K562 (cell line): ENCODE measurements at regions not wholly inside any gene's neighbourhood (a gene's known extent, or its start where the extent isn't known, plus 50 kb on each side); places are given as distances from the start of the nearest gene placed in this dataset.

Experiments used
- ATAC-seq: fragments of 200-7000 bp; cut with Tn5 transposase; 3 replicates; pipeline ENCODE4 v1.9.1; 2020; ENCODE audit warnings: moderate library complexity
- BruUV-seq: library from RNA; stranded (reverse); fragments of 400-500 nt; replicated peaks from 2 replicates; lab custom pipeline; 2021; lab: Mats Ljungman, UMichigan
- CTCF ChIA-PET: fragments of 300-600 bp; formaldehyde crosslinking; extraction: SDS; loops from one replicate; lab custom pipeline; 2021; ENCODE audit warnings: low intra/inter-chr PET ratio; lab: Yijun Ruan, JAX
- POLR2A ChIA-PET: fragments of 300-600, 350-650 bp; sonication (Branson Sonifier 250); formaldehyde crosslinking; extraction: SDS; loops from one replicate; lab custom pipeline; 2021; ENCODE audit warnings: antibody characterized with exemption, inconsistent platforms; lab: Yijun Ruan, JAX
- DNase-seq, 4 experiments: peaks; one replicate each; pipeline versions ENCODE4 v3.0.0 to v3.0.0-alpha.2; 2011 to 2018; ENCODE audit warnings: low spot score in 3 of 4, mixed read lengths in 3 of 4; ENCODE audit errors: extremely low read depth in 1 of 4
- FAIRE-seq: peaks from 2 replicates; lab custom pipeline; 2011; peaks lifted over from hg19 to GRCh38; lab: Jason Lieb, UNC
- H2AFZ ChIP-seq: 2 replicates; pipeline ENCODE4 v1.6.0; 2011; ENCODE audit warnings: low read depth, low read length, control low read depth, inconsistent platforms
- H3K27ac ChIP-seq: fragments of 200-600 bp; 3 replicates; pipeline ENCODE4 v1.8.0; 2011; ENCODE audit warnings: low read depth, mild to moderate bottlenecking, control low read depth, inconsistent platforms, low read length, moderate library complexity, mixed read lengths; ENCODE audit errors: extremely low read depth
- H3K27me3 ChIP-seq, 2 experiments: fragments of 300-600 bp in 1 of 2; 2 replicates in 1 of 2; 3 replicates in 1 of 2; pipeline versions ENCODE4 v1.6.0 to v1.8.0; 2011; ENCODE audit warnings: inconsistent platforms in 2 of 2, low read length in 2 of 2, mild to moderate bottlenecking in 1 of 2, mixed read lengths in 1 of 2, moderate library complexity in 1 of 2; ENCODE audit not compliant: control insufficient read depth in 2 of 2, insufficient read depth in 2 of 2
- H3K36me3 ChIP-seq: fragments of 300-600 bp; 3 replicates; pipeline ENCODE4 v1.8.0; 2011; ENCODE audit warnings: mild to moderate bottlenecking, low read length, inconsistent platforms; ENCODE audit not compliant: control insufficient read depth, insufficient read depth
- H3K4me1 ChIP-seq, 2 experiments: fragments of 200-600 bp in 1 of 2; replicated peaks in 1 of 2; 2 replicates in 1 of 2; 3 replicates in 1 of 2; pipeline versions ENCODE4 v1.5.1 to v1.8.0; 2011; ENCODE audit warnings: inconsistent platforms in 2 of 2, low read length in 2 of 2, mild to moderate bottlenecking in 1 of 2, mixed read lengths in 1 of 2, moderate library complexity in 1 of 2; ENCODE audit not compliant: control insufficient read depth in 2 of 2, insufficient read depth in 2 of 2
- H3K4me2 ChIP-seq: 2 replicates; pipeline ENCODE4 v1.6.1; 2011; ENCODE audit warnings: low read length, control low read depth, inconsistent platforms, mixed read lengths; ENCODE audit not compliant: insufficient read depth
- H3K4me3 ChIP-seq: fragments of 200-600 bp; sonication (generic), shearing (Covaris generic); 2 replicates; pipeline ENCODE4 v1.5.1; 2016; ENCODE audit warnings: control low read depth, inconsistent platforms
- H3K79me2 ChIP-seq: fragments of 200-600 bp; 3 replicates; pipeline ENCODE4 v1.8.0; 2011; ENCODE audit warnings: low read length, inconsistent platforms; ENCODE audit not compliant: control insufficient read depth, insufficient read depth
- H3K9ac ChIP-seq, 2 experiments: 2 replicates each; pipeline versions ENCODE4 v1.6.0 to v1.6.1; 2011; ENCODE audit warnings: low read depth in 2 of 2, low read length in 2 of 2, control low read depth in 1 of 2, inconsistent platforms in 1 of 2, mild to moderate bottlenecking in 1 of 2, mixed read lengths in 1 of 2; ENCODE audit not compliant: insufficient read depth in 1 of 2
- H3K9me1 ChIP-seq: one replicate; pipeline ENCODE4 v1.6.0; 2011; ENCODE audit warnings: inconsistent platforms, mild to moderate bottlenecking, low read length, moderate library complexity; ENCODE audit not compliant: control insufficient read depth, insufficient read depth
- H3K9me3 ChIP-seq: replicated peaks from 2 replicates; pipeline ENCODE4 v1.5.1; 2011; ENCODE audit warnings: low read depth, low read length, inconsistent platforms; ENCODE audit not compliant: control insufficient read depth, insufficient read depth
- H4K20me1 ChIP-seq: replicated peaks from 2 replicates; pipeline ENCODE4 v1.6.1; 2011; ENCODE audit warnings: low read length, inconsistent platforms, mixed read lengths; ENCODE audit not compliant: control insufficient read depth, insufficient read depth
- CBFB ChIP-seq: sonication (generic); formaldehyde crosslinking; IDR thresholded peaks from 2 replicates; pipeline ENCODE4 v1.4.0; 2020; ENCODE audit warnings: mild to moderate bottlenecking, missing genetic modification reagents
- CHD4 ChIP-seq: fragments of 200-600 bp; sonication (generic); IDR thresholded peaks from 3 replicates; pipeline ENCODE4 v1.6.1; 2012; ENCODE audit warnings: low read depth, mild to moderate bottlenecking, mixed read lengths, low read length, inconsistent platforms; ENCODE audit not compliant: insufficient read depth, insufficient replicate concordance, poor library complexity, severe bottlenecking
- FOXJ2 ChIP-seq: fragments of 200-800 bp; sonication (Bioruptor generic); IDR thresholded peaks from 2 replicates; pipeline ENCODE4 v1.6.1; 2016; ENCODE audit warnings: missing genetic modification characterization, missing compliant biosample characterization
- HDAC6 ChIP-seq: IDR thresholded peaks from 2 replicates; pipeline ENCODE4 v1.6.1; 2012; ENCODE audit warnings: low read depth, mild to moderate bottlenecking, control low read depth, inconsistent platforms, low read length, moderate library complexity
- IRF9 ChIP-seq: fragments of 450-650 bp; IDR thresholded peaks from 2 replicates; pipeline ENCODE4 v1.6.1; 2016; ENCODE audit warnings: missing biosample characterization, missing genetic modification characterization
- NCOA6 ChIP-seq: fragments of 450-650 bp; IDR thresholded peaks from 2 replicates; pipeline ENCODE4 v1.6.1; 2017; ENCODE audit warnings: mild to moderate bottlenecking
- NFRKB ChIP-seq: fragments of 450-650 bp; IDR thresholded peaks from 2 replicates; pipeline ENCODE4 v1.6.1; 2016; ENCODE audit warnings: low read depth
- NRF1 ChIP-seq, 2 experiments: fragments of 450-650 bp; IDR thresholded peaks in 1 of 2; conservative IDR thresholded peaks in 1 of 2; 2 replicates each; pipeline ENCODE4 v1.6.1; 2014; ENCODE audit warnings: mild to moderate bottlenecking in 2 of 2
- PHB ChIP-seq: fragments of 250-450 bp; sonication (Bioruptor Pico); IDR thresholded peaks from 2 replicates; pipeline ENCODE4 v1.5.0; 2021
- ZNF140 ChIP-seq: fragments of 250-450 bp; sonication (Bioruptor Pico); IDR thresholded peaks from 2 replicates; pipeline ENCODE4 v1.8.0; 2021; ENCODE audit warnings: moderate library complexity, mild to moderate bottlenecking, inconsistent platforms
- ZNF445 ChIP-seq: fragments of 250-450 bp; sonication (Bioruptor Pico); IDR thresholded peaks from 2 replicates; pipeline ENCODE4 v1.4.0; 2020; ENCODE audit warnings: low read depth, mild to moderate bottlenecking, moderate library complexity
- ZNF589 ChIP-seq: fragments of 200-800 bp; sonication (Bioruptor generic); IDR thresholded peaks from 2 replicates; pipeline ENCODE4 v1.6.1; 2016; ENCODE audit warnings: low read depth, missing genetic modification characterization, missing compliant biosample characterization
- WGBS: fragments of 100-300 bp; shearing (Covaris generic); methylation state at CpG from one replicate; pipeline ENCODE4 v1.1.6; 2016; ENCODE audit warnings: low coverage, mixed read lengths; ENCODE audit not compliant: insufficient coverage; ENCODE audit errors: missing lambda C conversion rate; 5-methylcytosine and 5-hydroxymethylcytosine counted together
- in situ Hi-C: fragments of 300-500 bp; cut with MboI; formaldehyde crosslinking; loops from 4 replicates; pipeline ENCODE4 v1.15.0; 2018; ENCODE audit warnings: inconsistent platforms, mixed read lengths
- intact Hi-C: fragments of 100-400 bp; cut with micrococcal nuclease; formaldehyde crosslinking; loops from 2 replicates; pipeline ENCODE4 v1.14.2; 2022
- TF ChIP-seq, protein P1 (sequence below): fragments of 250-450 bp; sonication (Bioruptor Pico); IDR thresholded peaks from 2 replicates; pipeline ENCODE4 v1.8.0; 2022; ENCODE audit warnings: inconsistent platforms, mild to moderate bottlenecking, moderate library complexity, borderline replicate concordance
- TF ChIP-seq, protein P2 (sequence below): fragments of 250-450 bp; sonication (Bioruptor Pico); IDR thresholded peaks from 2 replicates; pipeline ENCODE4 v1.5.1; 2021; ENCODE audit warnings: mild to moderate bottlenecking
- TF ChIP-seq, protein P3 (sequence below): fragments of 250-450 bp; sonication (Bioruptor Pico); IDR thresholded peaks from 2 replicates; pipeline ENCODE4 v1.8.0; 2021; ENCODE audit warnings: moderate library complexity, mild to moderate bottlenecking, inconsistent platforms
- TF ChIP-seq, protein P4 (sequence below): sonication (generic); formaldehyde crosslinking; IDR thresholded peaks from 2 replicates; pipeline ENCODE4 v1.8.0; 2022; ENCODE audit warnings: mild to moderate bottlenecking, missing genetic modification reagents
- TF ChIP-seq, protein P5 (sequence below): sonication (generic); formaldehyde crosslinking; IDR thresholded peaks from 2 replicates; pipeline ENCODE4 v1.8.1; 2023; ENCODE audit warnings: mild to moderate bottlenecking, missing genetic modification reagents

GRCh38 chr5:58133216-58133615 lies 326.7 kb downstream of the PLK2 start:
- FAIRE-seq (no peak), ATAC-seq (no peak), DNase-seq (no peak)
- H4K20me1 ChIP-seq: no peaks in the 10 kb centered on the region
- no peaks in the 10 kb centered on the region for H3K9me3 ChIP-seq
- H3K4me1 ChIP-seq: no peaks in the 10 kb centered on the region
- in situ Hi-C loops (no loop called here), intact Hi-C loops (no loop called here)
- TF ChIP-seq IRF9: no peak
- TF ChIP-seq NFRKB: no peak
- no peak for TF ChIP-seq NRF1 (conservative IDR thresholded peaks at IDR 0.05 in 1 of 2, IDR thresholded peaks at IDR 0.05 in 1 of 2)
- TF ChIP-seq, protein P1, sequence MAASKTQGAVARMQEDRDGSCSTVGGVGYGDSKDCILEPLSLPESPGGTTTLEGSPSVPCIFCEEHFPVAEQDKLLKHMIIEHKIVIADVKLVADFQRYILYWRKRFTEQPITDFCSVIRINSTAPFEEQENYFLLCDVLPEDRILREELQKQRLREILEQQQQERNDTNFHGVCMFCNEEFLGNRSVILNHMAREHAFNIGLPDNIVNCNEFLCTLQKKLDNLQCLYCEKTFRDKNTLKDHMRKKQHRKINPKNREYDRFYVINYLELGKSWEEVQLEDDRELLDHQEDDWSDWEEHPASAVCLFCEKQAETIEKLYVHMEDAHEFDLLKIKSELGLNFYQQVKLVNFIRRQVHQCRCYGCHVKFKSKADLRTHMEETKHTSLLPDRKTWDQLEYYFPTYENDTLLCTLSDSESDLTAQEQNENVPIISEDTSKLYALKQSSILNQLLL (CRISPR knock-in tag): no peak
- no peak for TF ChIP-seq ZNF445 (CRISPR knock-in tag)
- TF ChIP-seq, protein P2, sequence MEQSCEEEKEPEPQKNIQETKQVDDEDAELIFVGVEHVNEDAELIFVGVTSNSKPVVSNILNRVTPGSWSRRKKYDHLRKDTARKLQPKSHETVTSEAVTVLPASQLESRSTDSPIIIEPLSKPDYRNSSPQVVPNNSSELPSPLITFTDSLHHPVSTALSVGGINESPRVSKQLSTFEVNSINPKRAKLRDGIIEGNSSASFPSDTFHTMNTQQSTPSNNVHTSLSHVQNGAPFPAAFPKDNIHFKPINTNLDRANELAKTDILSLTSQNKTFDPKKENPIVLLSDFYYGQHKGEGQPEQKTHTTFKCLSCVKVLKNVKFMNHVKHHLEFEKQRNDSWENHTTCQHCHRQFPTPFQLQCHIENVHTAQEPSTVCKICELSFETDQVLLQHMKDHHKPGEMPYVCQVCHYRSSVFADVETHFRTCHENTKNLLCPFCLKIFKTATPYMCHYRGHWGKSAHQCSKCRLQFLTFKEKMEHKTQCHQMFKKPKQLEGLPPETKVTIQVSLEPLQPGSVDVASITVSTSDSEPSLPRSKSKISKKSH (CRISPR knock-in tag): no peak
- TF ChIP-seq, protein P3, sequence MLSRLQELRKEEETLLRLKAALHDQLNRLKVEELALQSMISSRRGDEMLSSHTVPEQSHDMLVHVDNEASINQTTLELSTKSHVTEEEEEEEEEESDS (CRISPR knock-in tag): no peak
- no peak for TF ChIP-seq PHB (CRISPR knock-in tag)
- TF ChIP-seq ZNF589: no peak
- no peak for TF ChIP-seq NCOA6
- TF ChIP-seq CBFB: no peak
- no peak for TF ChIP-seq HDAC6
- TF ChIP-seq, protein P4, sequence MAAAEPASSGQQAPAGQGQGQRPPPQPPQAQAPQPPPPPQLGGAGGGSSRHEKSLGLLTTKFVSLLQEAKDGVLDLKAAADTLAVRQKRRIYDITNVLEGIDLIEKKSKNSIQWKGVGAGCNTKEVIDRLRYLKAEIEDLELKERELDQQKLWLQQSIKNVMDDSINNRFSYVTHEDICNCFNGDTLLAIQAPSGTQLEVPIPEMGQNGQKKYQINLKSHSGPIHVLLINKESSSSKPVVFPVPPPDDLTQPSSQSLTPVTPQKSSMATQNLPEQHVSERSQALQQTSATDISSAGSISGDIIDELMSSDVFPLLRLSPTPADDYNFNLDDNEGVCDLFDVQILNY (CRISPR knock-in tag): no peak
- TF ChIP-seq ZNF140: no peak
- TF ChIP-seq, protein P5, sequence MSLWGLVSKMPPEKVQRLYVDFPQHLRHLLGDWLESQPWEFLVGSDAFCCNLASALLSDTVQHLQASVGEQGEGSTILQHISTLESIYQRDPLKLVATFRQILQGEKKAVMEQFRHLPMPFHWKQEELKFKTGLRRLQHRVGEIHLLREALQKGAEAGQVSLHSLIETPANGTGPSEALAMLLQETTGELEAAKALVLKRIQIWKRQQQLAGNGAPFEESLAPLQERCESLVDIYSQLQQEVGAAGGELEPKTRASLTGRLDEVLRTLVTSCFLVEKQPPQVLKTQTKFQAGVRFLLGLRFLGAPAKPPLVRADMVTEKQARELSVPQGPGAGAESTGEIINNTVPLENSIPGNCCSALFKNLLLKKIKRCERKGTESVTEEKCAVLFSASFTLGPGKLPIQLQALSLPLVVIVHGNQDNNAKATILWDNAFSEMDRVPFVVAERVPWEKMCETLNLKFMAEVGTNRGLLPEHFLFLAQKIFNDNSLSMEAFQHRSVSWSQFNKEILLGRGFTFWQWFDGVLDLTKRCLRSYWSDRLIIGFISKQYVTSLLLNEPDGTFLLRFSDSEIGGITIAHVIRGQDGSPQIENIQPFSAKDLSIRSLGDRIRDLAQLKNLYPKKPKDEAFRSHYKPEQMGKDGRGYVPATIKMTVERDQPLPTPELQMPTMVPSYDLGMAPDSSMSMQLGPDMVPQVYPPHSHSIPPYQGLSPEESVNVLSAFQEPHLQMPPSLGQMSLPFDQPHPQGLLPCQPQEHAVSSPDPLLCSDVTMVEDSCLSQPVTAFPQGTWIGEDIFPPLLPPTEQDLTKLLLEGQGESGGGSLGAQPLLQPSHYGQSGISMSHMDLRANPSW (CRISPR knock-in tag): no peak
- TF ChIP-seq FOXJ2 (tag): no peak
- no peak for TF ChIP-seq CHD4
- ChIA-PET CTCF (no interaction called here), POLR2A (no interaction called here)
- H2AFZ ChIP-seq: no peak overlapping the region
- H3K79me2 ChIP-seq: no peaks in the 10 kb centered on the region
- H3K4me3 ChIP-seq: no peak overlapping the region
- H3K4me2 ChIP-seq: no peak overlapping the region
- no peaks in the 10 kb centered on the region for H3K36me3 ChIP-seq
- no peaks in the 10 kb centered on the region for H3K9me1 ChIP-seq
- H3K9ac ChIP-seq: no peak overlapping the region
- WGBS: 13% methylated on average over 7 of the region's 7 CpGs
- H3K27me3 ChIP-seq: no peaks in the 10 kb centered on the region
- no TSS peak for BruUV-seq
- no peak overlapping the region for H3K27ac ChIP-seq
